Endothelial cell of umbilical vein (primary cell): ENCODE measurements at regions not wholly inside any gene's neighbourhood (a gene's known extent, or its start where the extent isn't known, plus 50 kb on each side); places are given as distances from the start of the nearest gene placed in this dataset.

ENCODE experiments used
- BruUV-seq: library from RNA; stranded (reverse); fragments of 400-500 nt; replicated peaks from 2 replicates; lab custom pipeline; 2021; lab: Mats Ljungman, UMichigan
- CTCF ChIA-PET: fragments of 300-600, 350-600 bp; sonication (Branson Sonifier 250); formaldehyde crosslinking; loops from one replicate; lab custom pipeline; 2021; ENCODE audit warnings: antibody characterized with exemption, inconsistent platforms; lab: Charles Lee
- POLR2A ChIA-PET: fragments of 300-600, 350-600 bp; sonication (Branson Sonifier 250); formaldehyde crosslinking; loops from one replicate; lab custom pipeline; 2021; ENCODE audit warnings: antibody characterized with exemption, inconsistent platforms; lab: Charles Lee
- DNase-seq: peaks from one replicate; pipeline ENCODE4 v3.0.0-alpha.2; 2011; ENCODE audit warnings: low read depth, low spot score
- FAIRE-seq: peaks from 2 replicates; lab custom pipeline; 2011; peaks lifted over from hg19 to GRCh38; lab: Jason Lieb, UNC
- H2AFZ ChIP-seq: 2 replicates; pipeline ENCODE4 v1.6.0; 2012; ENCODE audit warnings: low read depth, low read length, control low read depth, inconsistent platforms
- H3K27ac ChIP-seq: 2 replicates; pipeline ENCODE4 v1.5.1; 2011; ENCODE audit warnings: low read depth, mild to moderate bottlenecking, control low read depth, low read length, moderate library complexity; ENCODE audit not compliant: insufficient read depth
- H3K27me3 ChIP-seq, 2 experiments: 2 replicates each; pipeline versions ENCODE4 v1.6.0 to v1.6.1; 2011; ENCODE audit warnings: low read length in 2 of 2, mixed read lengths in 1 of 2; ENCODE audit not compliant: control insufficient read depth in 2 of 2, insufficient read depth in 2 of 2
- H3K36me3 ChIP-seq, 2 experiments: 2 replicates in 1 of 2; 3 replicates in 1 of 2; pipeline ENCODE4 v1.5.1; 2011; ENCODE audit warnings: low read length in 2 of 2, mild to moderate bottlenecking in 1 of 2, moderate library complexity in 1 of 2; ENCODE audit not compliant: control insufficient read depth in 2 of 2, insufficient read depth in 2 of 2; ENCODE audit errors: extremely low read depth in 1 of 2
- H3K4me1 ChIP-seq: 3 replicates; pipeline ENCODE4 v1.5.1; 2011; ENCODE audit warnings: mild to moderate bottlenecking, low read length; ENCODE audit not compliant: control insufficient read depth, insufficient read depth; ENCODE audit errors: extremely low read depth
- H3K4me2 ChIP-seq: 2 replicates; pipeline ENCODE4 v1.6.1; 2011; ENCODE audit warnings: low read length, control low read depth, mixed read lengths; ENCODE audit not compliant: insufficient read depth
- H3K4me3 ChIP-seq, 3 experiments: fragments of 200-600 bp in 1 of 3; sonication (generic), shearing (Covaris generic) in 1 of 3; replicated peaks in 1 of 3; 2 replicates each; pipeline ENCODE4 v1.5.1; 2011 to 2016; ENCODE audit warnings: control low read depth in 3 of 3, low read length in 3 of 3, mild to moderate bottlenecking in 2 of 3, inconsistent platforms in 1 of 3, low read depth in 1 of 3, moderate library complexity in 1 of 3; ENCODE audit not compliant: insufficient read depth in 1 of 3
- H3K79me2 ChIP-seq: 2 replicates; pipeline ENCODE4 v1.6.0; 2012; ENCODE audit warnings: low read length, inconsistent platforms; ENCODE audit not compliant: control insufficient read depth, insufficient read depth
- H3K9ac ChIP-seq: replicated peaks from 2 replicates; pipeline ENCODE3; 2011; ENCODE audit warnings: low read length, control low read depth; ENCODE audit not compliant: insufficient read depth; ENCODE audit errors: extremely low read depth
- H3K9me1 ChIP-seq: replicated peaks from 3 replicates; pipeline ENCODE4 v1.6.0; 2011; ENCODE audit warnings: mild to moderate bottlenecking, low read length; ENCODE audit not compliant: control insufficient read depth, insufficient read depth; ENCODE audit errors: extremely low read depth
- H3K9me3 ChIP-seq: replicated peaks from 2 replicates; pipeline ENCODE4 v1.5.1; 2012; ENCODE audit warnings: low read length, inconsistent platforms; ENCODE audit not compliant: control insufficient read depth, insufficient read depth
- H4K20me1 ChIP-seq: replicated peaks from 2 replicates; pipeline ENCODE3; 2011; ENCODE audit warnings: mild to moderate bottlenecking, low read length; ENCODE audit not compliant: control insufficient read depth, insufficient read depth; ENCODE audit errors: extremely low read depth
- CTCF ChIP-seq, 2 donors: IDR thresholded peaks; 1 replicate in 1 of 2; 2 replicates in 1 of 2; pipeline ENCODE4 v1.5.1; 2011; ENCODE audit warnings: low read length in 2 of 2, mild to moderate bottlenecking in 2 of 2, moderate library complexity in 2 of 2, control low read depth in 1 of 2, inconsistent platforms in 1 of 2, low read depth in 1 of 2; ENCODE audit not compliant: insufficient read depth in 1 of 2; ENCODE audit errors: extremely low read depth in 1 of 2
- EZH2 ChIP-seq: IDR thresholded peaks from 2 replicates; pipeline ENCODE4 v1.6.1; 2012; ENCODE audit warnings: borderline replicate concordance, low read depth, mild to moderate bottlenecking, moderate library complexity, low read length, inconsistent platforms; ENCODE audit not compliant: severe bottlenecking
- FOS ChIP-seq: IDR thresholded peaks from 2 replicates; pipeline ENCODE4 v1.6.1; 2011; ENCODE audit warnings: mild to moderate bottlenecking, low read length, moderate library complexity, borderline replicate concordance; ENCODE audit not compliant: insufficient read depth
- GATA2 ChIP-seq: IDR thresholded peaks from 2 replicates; pipeline ENCODE4 v1.7.0; 2011; ENCODE audit warnings: low read depth, mild to moderate bottlenecking, moderate library complexity, mixed read lengths, low read length; ENCODE audit not compliant: insufficient read length, insufficient read depth
- JUN ChIP-seq: IDR thresholded peaks from 2 replicates; pipeline ENCODE4 v1.6.1; 2011; ENCODE audit warnings: borderline replicate concordance, low read depth; ENCODE audit not compliant: insufficient read length, insufficient read depth
- MAX ChIP-seq: IDR thresholded peaks from 2 replicates; pipeline ENCODE4 v1.6.1; 2011; ENCODE audit not compliant: insufficient read depth, insufficient read length
- POLR2A ChIP-seq: IDR thresholded peaks from 2 replicates; pipeline ENCODE4 v1.6.1; 2012; ENCODE audit warnings: low read depth, mild to moderate bottlenecking, control low read depth, low read length
- POLR2AphosphoS5 ChIP-seq: IDR thresholded peaks from 2 replicates; pipeline ENCODE4 v1.6.1; 2012; ENCODE audit warnings: low read depth, mild to moderate bottlenecking, control low read depth, low read length, moderate library complexity; ENCODE audit not compliant: insufficient read depth
- dilution Hi-C: fragments of 300-500 bp; cut with MboI; formaldehyde crosslinking; loops from one replicate; pipeline ENCODE4 v1.15.0; 2019; ENCODE audit warnings: low sequenced_read_pairs; ENCODE audit not compliant: extremely low pct_ligation_motif_present
- intact Hi-C: fragments of 100-400 bp; cut with micrococcal nuclease; formaldehyde crosslinking; loops from one replicate; pipeline ENCODE4 v1.10.0; 2022

- Histone ChIP-seq H3K79me2 (no peaks in the 10 kb centered on the region), H3K9me1 (no peaks in the 10 kb centered on the region), H3K9me3 (peaks cover 3% of the 10 kb centered on the region), H3K36me3 (no peaks in the 10 kb centered on the region), H3K27me3 (no peaks in the 10 kb centered on the region), H3K9ac (no peak overlapping the region), H2AFZ (no peak overlapping the region), H3K27ac (no peak overlapping the region), H3K4me2 (no peak overlapping the region), H4K20me1 (no peaks in the 10 kb centered on the region), H3K4me1 (no peaks in the 10 kb centered on the region), H3K4me3 (no peak overlapping the region)
- ChIA-PET CTCF (no interaction called here), POLR2A (no interaction called here)
- no peak for DNase-seq
- dilution Hi-C loops (no loop called here), intact Hi-C loops (no loop called here)
- no peak for FAIRE-seq
- no TSS peak for BruUV-seq
- TF ChIP-seq MAX (no peak), FOS (no peak), POLR2AphosphoS5 (no peak), POLR2A (no peak), EZH2 (no peak), CTCF (IDR thresholded peaks at IDR 0.05; ENCODE audit: extremely low read depth in 1 of 2, insufficient read depth in 1 of 2, low read depth in 1 of 2, low read length in 2 of 2) (no peak), JUN (no peak), GATA2 (no peak)
Observed at GRCh38 chr13:88285329-88285728, 614.2 kb downstream of the SLITRK5 start.
